ENCODE measurements at regions not wholly inside any gene's neighbourhood (a gene's known extent, or its start where the extent isn't known, plus 50 kb on each side); places are given as distances from the start of the nearest gene placed in this dataset.

GRCh38 chr2:67532387-67532786 is 135.3 kb downstream of the ETAA1 start:
- no peak for TF ChIP-seq ZNF331 (CRISPR knock-in tag; IDR thresholded peaks at IDR 0.05; ENCODE audit: low read depth)
- TF ChIP-seq CTCF (conservative IDR thresholded peaks at IDR 0.05; ENCODE audit: low read depth in 2 of 2) = no peak
- TF ChIP-seq ZNF114 (CRISPR knock-in tag; IDR thresholded peaks at IDR 0.05) = no peak
- no peak for TF ChIP-seq EZH2 (IDR thresholded peaks at IDR 0.05; ENCODE audit: low read depth, unreplicated experiment)
- no peak for TF ChIP-seq EZH2phosphoT487 (IDR thresholded peaks at IDR 0.05; ENCODE audit: unreplicated experiment)
- TF ChIP-seq ETS1 (IDR thresholded peaks at IDR 0.05) = no peak
